Naive thymus-derived CD8-positive, alpha-beta T cell (primary cell): ENCODE measurements at regions not wholly inside any gene's neighbourhood (a gene's known extent, or its start where the extent isn't known, plus 50 kb on each side); places are given as distances from the start of the nearest gene placed in this dataset.
"Not testable (repeated sequence)": the region's sequence is repeated elsewhere in the genome, so short reads cannot be mapped to it uniquely, and the experiment has no call there.

Source experiments
- ATAC-seq, 2 donors: fragments of 150-1000 bp; cut with Tn5 transposase in 1 of 2; sonication (Bioruptor Pico), chemical (Tn5 transposase) in 1 of 2; 1 replicate in 1 of 2; 2 replicates in 1 of 2; pipeline ENCODE4 v1.10.0; 2021; ENCODE audit warnings: mild to moderate bottlenecking in 2 of 2, moderate library complexity in 2 of 2
- POLR2A ChIA-PET: fragments of 350-600 bp; sonication (Branson Sonifier 250); formaldehyde crosslinking; loops from one replicate; lab custom pipeline; 2021; ENCODE audit warnings: antibody characterized with exemption; lab: Charles Lee
- DNase-seq, 10 donors: peaks; one replicate each; pipeline versions ENCODE4 v3.0.0 to v3.0.0-alpha.2; 2020 to 2022
- H3K27ac Mint-ChIP-seq, 10 donors: one replicate each; pipeline ENCODE4 v1.8.0; 2020 to 2022; ENCODE audit warnings: mild to moderate bottlenecking in 10 of 10, mixed read lengths in 10 of 10, moderate library complexity in 4 of 10, inconsistent platforms in 1 of 10
- H3K27me3 Mint-ChIP-seq, 5 donors: one replicate each; pipeline ENCODE4 v1.8.0; 2021 to 2022; ENCODE audit warnings: mixed read lengths in 5 of 5
- H3K36me3 Mint-ChIP-seq, 3 donors: one replicate each; pipeline ENCODE4 v1.8.0; 2020 to 2022; ENCODE audit warnings: mixed read lengths in 3 of 3, mild to moderate bottlenecking in 2 of 3, inconsistent platforms in 1 of 3
- H3K4me1 Mint-ChIP-seq, 4 donors: one replicate each; pipeline ENCODE4 v1.8.0; 2021 to 2022; ENCODE audit warnings: mixed read lengths in 4 of 4
- H3K4me3 Mint-ChIP-seq, 10 donors: one replicate each; pipeline ENCODE4 v1.8.0; 2020 to 2022; ENCODE audit warnings: mild to moderate bottlenecking in 10 of 10, mixed read lengths in 10 of 10, moderate library complexity in 6 of 10, inconsistent platforms in 1 of 10
- H3K9me3 Mint-ChIP-seq, 9 donors: one replicate each; pipeline ENCODE4 v1.8.0; 2020 to 2022; ENCODE audit warnings: mixed read lengths in 9 of 9, mild to moderate bottlenecking in 3 of 9, inconsistent platforms in 1 of 9, moderate library complexity in 1 of 9

GRCh38 chr2:60354713-60355112 is 198.7 kb downstream of the BCL11A start:
- Mint-ChIP-seq H3K36me3 (no peaks in the 10 kb centered on the region), H3K4me1 (peaks cover 9 to 83% (median 14%) of the 10 kb centered on the region in 4 donors), H3K9me3 (peaks cover 0 to 2% (median 0%) of the 10 kb centered on the region in 9 donors), H3K27ac (peak overlapping the region in 1 of 10 donors; percentile 50), H3K4me3 (no peak overlapping the region), H3K27me3 (peaks cover 0 to 10% (median 3%) of the 10 kb centered on the region in 5 donors)
- no peak for DNase-seq
- no peak for ATAC-seq
- POLR2A ChIA-PET, result no interaction called here

GRCh38 chr2:60353863-60354262 is 199.6 kb downstream of the BCL11A start:
- no peak overlapping the region for H3K4me3 Mint-ChIP-seq
- POLR2A ChIA-PET, result no interaction called here

GRCh38 chr2:60353406-60353800 is 200.1 kb downstream of the BCL11A start:
- peaks cover 8 to 80% (median 13%) of the 10 kb centered on the region in 4 donors for H3K4me1 Mint-ChIP-seq
- peaks cover 0 to 10% (median 3%) of the 10 kb centered on the region in 5 donors for H3K27me3 Mint-ChIP-seq
- peak overlapping the region in 2 of 10 donors; percentile 50 to 84 for H3K27ac Mint-ChIP-seq
- DNase-seq, result no peak
- POLR2A ChIA-PET, result no interaction called here
- H3K4me3 Mint-ChIP-seq, result no peak overlapping the region
- peaks cover 0 to 2% (median 0%) of the 10 kb centered on the region in 9 donors for H3K9me3 Mint-ChIP-seq
- H3K36me3 Mint-ChIP-seq, result no peaks in the 10 kb centered on the region
- ATAC-seq, result no peak

More at GRCh38 chr2:60353863-60354262, 199.6 kb downstream of the BCL11A start:
- Mint-ChIP-seq H3K27me3 (peaks cover 0 to 10% (median 3%) of the 10 kb centered on the region in 5 donors), H3K9me3 (peaks cover 0 to 2% (median 0%) of the 10 kb centered on the region in 9 donors), H3K27ac (peak overlapping the region in 2 of 10 donors; percentile 50 to 84), H3K4me1 (peaks cover 8 to 83% (median 13%) of the 10 kb centered on the region in 4 donors), H3K36me3 (no peaks in the 10 kb centered on the region)
- DNase-seq (no peak), ATAC-seq (no peak)

- ATAC-seq (peak in 1 of 2 donors; percentile 42), DNase-seq (no peak)
- Mint-ChIP-seq H3K27ac (peak overlapping the region in 2 of 10 donors; percentile 50 to 84), H3K36me3 (no peaks in the 10 kb centered on the region), H3K9me3 (peaks cover 0 to 2% (median 0%) of the 10 kb centered on the region in 9 donors), H3K4me3 (peak overlapping the region in 1 of 10 donors; percentile 37), H3K27me3 (peaks cover 0 to 10% (median 3%) of the 10 kb centered on the region in 5 donors), H3K4me1 (peaks cover 8 to 75% (median 13%) of the 10 kb centered on the region in 4 donors)
- POLR2A ChIA-PET, result no interaction called here
Measured at GRCh38 chr2:60352491-60353405, 200.7 kb downstream of the BCL11A start.

- no peaks in the 10 kb centered on the region for H3K36me3 Mint-ChIP-seq
- H3K4me3 Mint-ChIP-seq, result no peak overlapping the region
- no peak for DNase-seq
- H3K4me1 Mint-ChIP-seq, result peaks cover 4 to 73% (median 12%) of the 10 kb centered on the region in 4 donors
- ATAC-seq, result no peak
- peak overlapping the region in 2 of 10 donors; percentile 20 to 49 for H3K27ac Mint-ChIP-seq
- POLR2A ChIA-PET, result no interaction called here
- H3K27me3 Mint-ChIP-seq, result peaks cover 0 to 3% (median 3%) of the 10 kb centered on the region in 5 donors
- H3K9me3 Mint-ChIP-seq, result peaks cover 0 to 2% (median 0%) of the 10 kb centered on the region in 9 donors
Measured at GRCh38 chr2:60351802-60352201, 201.7 kb downstream of the BCL11A start.

GRCh38 chr2:60351321-60351720 is 202.1 kb downstream of the BCL11A start:
- no peak for DNase-seq

GRCh38 chr2:60350791-60351190 is 202.7 kb downstream of the BCL11A start:
- ATAC-seq (no peak), DNase-seq (no peak)
- no peaks in the 10 kb centered on the region for H3K36me3 Mint-ChIP-seq
- H3K4me3 Mint-ChIP-seq, result peak overlapping the region in 1 of 10 donors; percentile 30
- H3K27me3 Mint-ChIP-seq, result peaks cover 0 to 3% (median 0%) of the 10 kb centered on the region in 5 donors
- H3K9me3 Mint-ChIP-seq, result peaks cover 0 to 2% (median 0%) of the 10 kb centered on the region in 9 donors
- POLR2A ChIA-PET, result no interaction called here
- peak overlapping the region in 1 of 10 donors; percentile 53 for H3K27ac Mint-ChIP-seq
- peaks cover 2 to 64% (median 4%) of the 10 kb centered on the region in 4 donors for H3K4me1 Mint-ChIP-seq

More at GRCh38 chr2:60351321-60351720, 202.1 kb downstream of the BCL11A start:
- peaks cover 0 to 2% (median 0%) of the 10 kb centered on the region in 9 donors for H3K9me3 Mint-ChIP-seq
- ATAC-seq, result no peak
- H3K27me3 Mint-ChIP-seq, result peaks cover 0 to 3% (median 0%) of the 10 kb centered on the region in 5 donors
- POLR2A ChIA-PET, result no interaction called here
- H3K36me3 Mint-ChIP-seq, result no peaks in the 10 kb centered on the region
- peaks cover 2 to 69% (median 9%) of the 10 kb centered on the region in 4 donors for H3K4me1 Mint-ChIP-seq
- H3K27ac Mint-ChIP-seq, result peak overlapping the region in 1 of 10 donors; percentile 53
- H3K4me3 Mint-ChIP-seq, result peak overlapping the region in 1 of 10 donors; percentile 30

- peaks cover 0 to 37% (median 0%) of the 10 kb centered on the region in 4 donors for H3K4me1 Mint-ChIP-seq
- ATAC-seq, result no peak
- H3K27ac Mint-ChIP-seq, result no peak overlapping the region
- no peaks in the 10 kb centered on the region for H3K9me3 Mint-ChIP-seq
- POLR2A ChIA-PET, result no interaction called here
- DNase-seq, result no peak
- H3K36me3 Mint-ChIP-seq, result no peaks in the 10 kb centered on the region
- peaks cover 0 to 7% (median 0%) of the 10 kb centered on the region in 5 donors for H3K27me3 Mint-ChIP-seq
- no peak overlapping the region for H3K4me3 Mint-ChIP-seq
Measured at GRCh38 chr2:60347781-60348180, 205.7 kb downstream of the BCL11A start.

- POLR2A ChIA-PET, H3K27ac Mint-ChIP-seq, H3K9me3 Mint-ChIP-seq, ATAC-seq, H3K4me3 Mint-ChIP-seq, H3K36me3 Mint-ChIP-seq, DNase-seq: not testable (repeated sequence)
- H3K4me1 Mint-ChIP-seq, result peaks cover 0 to 16% (median 0%) of the 10 kb centered on the region in 4 donors
- peaks cover 0 to 17% (median 2%) of the 10 kb centered on the region in 5 donors for H3K27me3 Mint-ChIP-seq
Measured at GRCh38 chr2:60342491-60342890, 211.0 kb downstream of the BCL11A start.

GRCh38 chr2:60341151-60341550 is 212.3 kb downstream of the BCL11A start:
- no peak overlapping the region for H3K27ac Mint-ChIP-seq
- H3K4me3 Mint-ChIP-seq, result no peak overlapping the region
- peaks cover 0 to 17% (median 2%) of the 10 kb centered on the region in 5 donors for H3K27me3 Mint-ChIP-seq
- ATAC-seq, result no peak
- POLR2A ChIA-PET, result no interaction called here
- DNase-seq, result no peak
- peaks cover 0 to 26% (median 1%) of the 10 kb centered on the region in 4 donors for H3K4me1 Mint-ChIP-seq
- H3K36me3 Mint-ChIP-seq, result no peaks in the 10 kb centered on the region
- H3K9me3 Mint-ChIP-seq, result no peaks in the 10 kb centered on the region

GRCh38 chr2:60339286-60339685 is 214.2 kb downstream of the BCL11A start:
- POLR2A ChIA-PET, result no interaction called here
- DNase-seq (no peak), ATAC-seq (no peak)
- H3K27ac Mint-ChIP-seq, result peak overlapping the region in 1 of 10 donors; percentile 4
- H3K9me3 Mint-ChIP-seq, result no peaks in the 10 kb centered on the region
- H3K4me1 Mint-ChIP-seq, result peaks cover 0 to 35% (median 1%) of the 10 kb centered on the region in 4 donors
- no peak overlapping the region for H3K4me3 Mint-ChIP-seq
- H3K36me3 Mint-ChIP-seq, result no peaks in the 10 kb centered on the region
- H3K27me3 Mint-ChIP-seq, result peaks cover 0 to 17% (median 2%) of the 10 kb centered on the region in 5 donors

- peak overlapping the region in 1 of 10 donors; percentile 51 for H3K27ac Mint-ChIP-seq
- DNase-seq (no peak), ATAC-seq (no peak)
- H3K9me3 Mint-ChIP-seq, result no peaks in the 10 kb centered on the region
- no peaks in the 10 kb centered on the region for H3K36me3 Mint-ChIP-seq
- H3K27me3 Mint-ChIP-seq, result peaks cover 0 to 11% (median 2%) of the 10 kb centered on the region in 5 donors
- peaks cover 0 to 35% (median 1%) of the 10 kb centered on the region in 4 donors for H3K4me1 Mint-ChIP-seq
- no peak overlapping the region for H3K4me3 Mint-ChIP-seq
- POLR2A ChIA-PET, result no interaction called here
Measured at GRCh38 chr2:60337142-60337497, 216.3 kb downstream of the BCL11A start.
